ENCODE measurements at regions not wholly inside any gene's neighbourhood (a gene's known extent, or its start where the extent isn't known, plus 50 kb on each side); places are given as distances from the start of the nearest gene placed in this dataset.

DNA sequence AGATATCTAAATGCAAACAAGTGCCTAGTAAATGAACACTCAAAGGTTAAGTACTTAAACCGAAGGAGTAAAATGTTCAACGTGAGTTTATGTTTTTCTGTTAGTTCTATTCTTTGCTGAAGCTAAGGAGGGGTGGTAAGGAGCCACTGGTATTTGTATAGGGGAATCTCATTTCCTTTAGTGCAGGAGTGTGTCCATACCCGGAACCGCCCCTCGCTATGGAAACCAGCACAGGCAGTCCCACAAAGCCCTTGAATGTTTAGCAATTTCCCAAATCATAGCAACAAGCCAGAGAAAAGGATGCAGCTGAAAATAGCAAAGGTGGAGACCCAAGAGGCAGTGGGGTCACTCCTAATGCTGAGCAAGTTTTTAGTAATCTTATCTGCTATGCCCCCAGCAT is 78.8 kb upstream of the STK32A start:
- Histone ChIP-seq H3K9ac (ENCODE audit: low read length) (no peak overlapping the region), H3K27ac (ENCODE audit: low read length) (no peak overlapping the region), H2AFZ (ENCODE audit: low read depth, low read length) (no peak overlapping the region), H3K9me3 (ENCODE audit: insufficient read depth, low read length) (no peaks in the 10 kb centered on the region), H3K4me3 (ENCODE audit: low read length) (no peak overlapping the region), H3K36me3 (replicated peaks; ENCODE audit: low read depth, low read length) (no peaks in the 10 kb centered on the region), H3K79me2 (ENCODE audit: low read length) (no peaks in the 10 kb centered on the region), H4K20me1 (ENCODE audit: insufficient read depth, low read length) (no peaks in the 10 kb centered on the region), H3K27me3 (ENCODE audit: low read depth, low read length) (no peaks in the 10 kb centered on the region), H3K4me1 (ENCODE audit: low read length) (no peaks in the 10 kb centered on the region), H3K4me2 (ENCODE audit: low read length) (no peak overlapping the region)
- no peak for TF ChIP-seq EZH2phosphoT487 (IDR thresholded peaks at IDR 0.05; ENCODE audit: low read depth)
- TF ChIP-seq, protein P1, sequence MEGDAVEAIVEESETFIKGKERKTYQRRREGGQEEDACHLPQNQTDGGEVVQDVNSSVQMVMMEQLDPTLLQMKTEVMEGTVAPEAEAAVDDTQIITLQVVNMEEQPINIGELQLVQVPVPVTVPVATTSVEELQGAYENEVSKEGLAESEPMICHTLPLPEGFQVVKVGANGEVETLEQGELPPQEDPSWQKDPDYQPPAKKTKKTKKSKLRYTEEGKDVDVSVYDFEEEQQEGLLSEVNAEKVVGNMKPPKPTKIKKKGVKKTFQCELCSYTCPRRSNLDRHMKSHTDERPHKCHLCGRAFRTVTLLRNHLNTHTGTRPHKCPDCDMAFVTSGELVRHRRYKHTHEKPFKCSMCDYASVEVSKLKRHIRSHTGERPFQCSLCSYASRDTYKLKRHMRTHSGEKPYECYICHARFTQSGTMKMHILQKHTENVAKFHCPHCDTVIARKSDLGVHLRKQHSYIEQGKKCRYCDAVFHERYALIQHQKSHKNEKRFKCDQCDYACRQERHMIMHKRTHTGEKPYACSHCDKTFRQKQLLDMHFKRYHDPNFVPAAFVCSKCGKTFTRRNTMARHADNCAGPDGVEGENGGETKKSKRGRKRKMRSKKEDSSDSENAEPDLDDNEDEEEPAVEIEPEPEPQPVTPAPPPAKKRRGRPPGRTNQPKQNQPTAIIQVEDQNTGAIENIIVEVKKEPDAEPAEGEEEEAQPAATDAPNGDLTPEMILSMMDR (IDR thresholded peaks at IDR 0.05; ENCODE audit: low read depth, low read length), result no peak

DNA sequence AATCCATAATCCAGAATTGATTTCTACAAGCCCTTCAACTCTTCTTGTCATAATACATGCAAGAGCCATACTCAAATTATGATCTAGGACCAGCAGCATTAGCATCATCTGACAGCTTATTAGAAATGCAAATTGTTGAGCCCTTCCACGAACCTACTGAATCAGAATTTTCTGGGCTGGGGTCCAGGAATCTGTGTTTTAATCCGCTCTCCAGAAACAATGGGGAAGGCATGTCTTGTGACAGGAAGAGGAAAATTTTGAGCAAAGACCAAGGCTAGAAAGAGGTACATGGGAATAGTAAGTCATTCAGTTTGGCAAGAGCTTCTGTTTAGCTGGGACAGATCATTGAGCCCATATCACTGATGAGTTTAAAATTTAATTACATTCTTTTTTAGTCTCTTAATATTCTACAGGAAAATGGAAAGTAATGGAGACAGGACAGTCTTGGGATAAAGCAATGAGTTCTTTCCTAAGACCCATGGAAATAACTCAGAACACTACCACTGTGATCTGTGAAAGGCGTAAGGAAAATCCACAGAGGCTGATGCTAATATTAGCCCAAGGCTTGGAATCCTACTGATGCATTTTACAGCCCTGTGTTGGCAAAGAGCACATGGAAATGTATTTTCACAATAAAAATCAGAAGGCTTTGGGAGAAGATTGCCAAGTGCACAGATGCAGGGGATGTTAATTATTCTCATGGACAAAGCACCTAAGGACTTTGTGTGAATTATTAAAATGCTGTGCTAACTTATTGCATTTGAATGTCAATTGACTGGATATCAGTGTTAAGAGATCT is 73.7 kb upstream of the STK32A start:
- no peak overlapping the region for H3K4me3 ChIP-seq (ENCODE audit: low read length)
- H4K20me1 ChIP-seq (ENCODE audit: insufficient read depth, low read length), result no peaks in the 10 kb centered on the region
- no peaks in the 10 kb centered on the region for H3K4me1 ChIP-seq (ENCODE audit: low read length)
- H3K9ac ChIP-seq (ENCODE audit: low read length), result no peak overlapping the region
- no peaks in the 10 kb centered on the region for H3K27me3 ChIP-seq (ENCODE audit: low read depth, low read length)
- H3K36me3 ChIP-seq (replicated peaks; ENCODE audit: low read depth, low read length), result no peaks in the 10 kb centered on the region
- H3K27ac ChIP-seq (ENCODE audit: low read length), result no peak overlapping the region
- no peaks in the 10 kb centered on the region for H3K79me2 ChIP-seq (ENCODE audit: low read length)
- TF ChIP-seq, protein P1 (IDR thresholded peaks at IDR 0.05; ENCODE audit: low read depth, low read length), result no peak
- no peak for TF ChIP-seq EZH2phosphoT487 (IDR thresholded peaks at IDR 0.05; ENCODE audit: low read depth)
- H3K4me2 ChIP-seq (ENCODE audit: low read length), result no peak overlapping the region
- no peak overlapping the region for H2AFZ ChIP-seq (ENCODE audit: low read depth, low read length)
- no peaks in the 10 kb centered on the region for H3K9me3 ChIP-seq (ENCODE audit: insufficient read depth, low read length)

DNA sequence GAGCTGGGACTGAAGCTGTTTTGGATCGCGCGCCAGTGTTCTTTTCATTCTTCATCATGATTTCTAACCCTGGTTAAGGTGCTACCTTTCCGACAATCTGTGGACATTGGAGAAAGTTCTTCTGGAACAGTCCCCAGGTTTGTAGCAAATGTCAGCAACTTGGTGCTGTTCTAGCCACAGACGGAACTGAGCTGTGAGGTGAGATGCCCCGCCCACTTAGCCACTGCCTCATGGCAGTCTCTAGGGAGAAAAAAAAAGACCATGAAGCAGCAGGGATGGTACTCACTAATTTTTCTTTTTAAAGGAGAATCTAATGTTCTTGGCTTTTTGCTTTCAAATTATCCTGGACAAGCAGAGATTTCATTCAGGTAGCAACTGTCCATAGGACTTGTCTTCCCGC is 72.1 kb upstream of the STK32A start:
- Histone ChIP-seq H3K79me2 (ENCODE audit: low read length) (no peaks in the 10 kb centered on the region), H3K9ac (ENCODE audit: low read length) (no peak overlapping the region), H3K4me2 (ENCODE audit: low read length) (no peak overlapping the region), H3K27me3 (ENCODE audit: low read depth, low read length) (no peaks in the 10 kb centered on the region), H4K20me1 (ENCODE audit: insufficient read depth, low read length) (no peaks in the 10 kb centered on the region), H3K27ac (ENCODE audit: low read length) (no peak overlapping the region), H3K36me3 (replicated peaks; ENCODE audit: low read depth, low read length) (no peaks in the 10 kb centered on the region), H3K4me1 (ENCODE audit: low read length) (no peaks in the 10 kb centered on the region), H3K9me3 (ENCODE audit: insufficient read depth, low read length) (no peaks in the 10 kb centered on the region), H3K4me3 (ENCODE audit: low read length) (no peak overlapping the region), H2AFZ (ENCODE audit: low read depth, low read length) (no peak overlapping the region)
- TF ChIP-seq, protein P1 (IDR thresholded peaks at IDR 0.05; ENCODE audit: low read depth, low read length), result no peak
- no peak for TF ChIP-seq EZH2phosphoT487 (IDR thresholded peaks at IDR 0.05; ENCODE audit: low read depth)

DNA sequence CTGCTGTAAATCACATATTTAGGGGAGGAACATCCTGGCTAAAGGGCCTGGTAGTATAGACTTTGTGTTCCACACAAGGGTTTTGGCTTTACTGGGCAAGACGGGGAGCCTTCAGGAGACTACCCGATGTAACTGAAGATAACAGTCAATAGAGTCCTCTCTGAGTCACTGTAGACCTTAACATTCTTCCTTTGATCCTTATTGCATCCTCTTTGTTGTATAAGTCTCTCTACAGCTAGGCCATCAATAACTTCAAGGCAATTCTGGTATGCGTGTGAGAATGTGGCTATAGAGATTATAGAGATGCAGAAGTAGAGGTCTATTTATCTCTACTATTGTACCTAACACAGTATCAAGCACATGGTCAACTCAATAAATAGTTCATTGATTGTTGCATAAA is 67.3 kb upstream of the STK32A start:
- TF ChIP-seq, protein P1 (IDR thresholded peaks at IDR 0.05; ENCODE audit: low read depth, low read length), result no peak
- no peak for TF ChIP-seq EZH2phosphoT487 (IDR thresholded peaks at IDR 0.05; ENCODE audit: low read depth)
- no peaks in the 10 kb centered on the region for H3K27me3 ChIP-seq (ENCODE audit: low read depth, low read length)
- H3K4me2 ChIP-seq (ENCODE audit: low read length), result no peak overlapping the region
- H3K4me3 ChIP-seq (ENCODE audit: low read length), result no peak overlapping the region
- no peak overlapping the region for H3K9ac ChIP-seq (ENCODE audit: low read length)
- H2AFZ ChIP-seq (ENCODE audit: low read depth, low read length), result no peak overlapping the region
- H3K79me2 ChIP-seq (ENCODE audit: low read length), result no peaks in the 10 kb centered on the region
- H3K4me1 ChIP-seq (ENCODE audit: low read length), result no peaks in the 10 kb centered on the region
- H3K36me3 ChIP-seq (replicated peaks; ENCODE audit: low read depth, low read length), result no peaks in the 10 kb centered on the region
- no peak overlapping the region for H3K27ac ChIP-seq (ENCODE audit: low read length)
- H3K9me3 ChIP-seq (ENCODE audit: insufficient read depth, low read length), result no peaks in the 10 kb centered on the region
- H4K20me1 ChIP-seq (ENCODE audit: insufficient read depth, low read length), result no peaks in the 10 kb centered on the region
